Adipose tissue (tissue), 3 donors: ENCODE measurements at regions not wholly inside any gene's neighbourhood (a gene's known extent, or its start where the extent isn't known, plus 50 kb on each side); places are given as distances from the start of the nearest gene placed in this dataset.

Source experiments
- H3K27ac ChIP-seq: one replicate; pipeline ENCODE4 v1.5.1; 2013; ENCODE audit warnings: low read depth, low read length
- WGBS, 3 donors: extraction: QIAGEN DNeasy Blood & Tissue Kit; methylation state at CpG; one replicate each; pipeline ENCODE4 v1.1.7; 2013; 5-methylcytosine and 5-hydroxymethylcytosine counted together
- donor health status: healthy with polysubstance abuse.
- donor health status: Bipolar disorder and iron deficiency.
- donor health status: healthy.

DNA sequence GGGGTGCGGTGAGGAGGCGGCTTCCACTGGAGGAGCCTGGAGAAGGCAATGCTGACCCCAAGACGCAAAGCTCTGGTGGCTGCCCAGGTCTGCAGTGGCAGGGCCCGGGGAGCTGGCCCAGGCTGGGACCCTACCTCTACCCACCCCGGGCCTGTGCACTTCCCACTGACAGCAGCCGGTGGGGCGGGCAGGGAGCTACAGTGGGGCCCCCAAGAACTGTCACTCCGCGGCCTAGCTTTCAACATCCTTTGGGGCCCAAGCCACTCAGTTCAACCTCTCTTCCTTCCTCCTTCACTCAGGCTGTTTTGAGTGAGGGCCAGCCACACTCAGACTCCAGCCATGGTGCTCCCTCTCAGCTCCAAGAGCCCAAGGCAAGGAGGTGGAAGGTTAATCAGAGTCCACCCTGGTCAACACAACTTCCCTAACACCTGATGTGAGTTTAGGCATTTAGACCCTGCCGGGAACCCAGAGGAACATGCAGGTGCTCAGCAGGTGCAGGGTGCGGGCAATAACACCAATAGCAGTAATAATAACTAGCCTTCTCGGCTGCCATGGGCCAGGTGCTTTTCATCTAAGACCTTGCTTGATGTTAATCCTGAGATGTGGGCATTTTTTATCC lies 93.6 kb downstream of the ZFP36L2 start:
- 58 to 93% (median 63%) methylated on average over 10 to 12 of the region's 12 CpGs for WGBS, 3 donors
- peak overlapping the region; percentile 6 for H3K27ac ChIP-seq

- 54 to 69% (median 59%) methylated on average over 10 to 12 of the region's 12 CpGs for WGBS, 3 donors
- H3K27ac ChIP-seq, result peak overlapping the region; percentile 14
These were observed 94.3 kb downstream of the ZFP36L2 start for GRCh38 chr2:43131890-43132682.

GRCh38 chr2:43131051-43131889 lies 95.1 kb downstream of the ZFP36L2 start:
- H3K27ac ChIP-seq, result peak overlapping the region; percentile 48
- WGBS, 3 donors, result 30 to 47% (median 32%) methylated on average over 18 of the region's 18 CpGs

GRCh38 chr2:43130548-43130875 lies 95.9 kb downstream of the ZFP36L2 start:
- peak overlapping the region; percentile 58 for H3K27ac ChIP-seq
- 85 to 94% (median 91%) methylated on average over 6 of the region's 6 CpGs for WGBS, 3 donors

- H3K27ac ChIP-seq, result peak overlapping the region; percentile 58
- 35 to 81% (median 43%) methylated on average over 14 of the region's 14 CpGs for WGBS, 3 donors
These were observed 96.5 kb downstream of the ZFP36L2 start for GRCh38 chr2:43129676-43130547.

- no peak overlapping the region for H3K27ac ChIP-seq
- WGBS, 3 donors, result 82 to 96% (median 89%) methylated on average over 5 of the region's 5 CpGs
These were observed 97.8 kb downstream of the ZFP36L2 start for GRCh38 chr2:43128559-43128955.

DNA sequence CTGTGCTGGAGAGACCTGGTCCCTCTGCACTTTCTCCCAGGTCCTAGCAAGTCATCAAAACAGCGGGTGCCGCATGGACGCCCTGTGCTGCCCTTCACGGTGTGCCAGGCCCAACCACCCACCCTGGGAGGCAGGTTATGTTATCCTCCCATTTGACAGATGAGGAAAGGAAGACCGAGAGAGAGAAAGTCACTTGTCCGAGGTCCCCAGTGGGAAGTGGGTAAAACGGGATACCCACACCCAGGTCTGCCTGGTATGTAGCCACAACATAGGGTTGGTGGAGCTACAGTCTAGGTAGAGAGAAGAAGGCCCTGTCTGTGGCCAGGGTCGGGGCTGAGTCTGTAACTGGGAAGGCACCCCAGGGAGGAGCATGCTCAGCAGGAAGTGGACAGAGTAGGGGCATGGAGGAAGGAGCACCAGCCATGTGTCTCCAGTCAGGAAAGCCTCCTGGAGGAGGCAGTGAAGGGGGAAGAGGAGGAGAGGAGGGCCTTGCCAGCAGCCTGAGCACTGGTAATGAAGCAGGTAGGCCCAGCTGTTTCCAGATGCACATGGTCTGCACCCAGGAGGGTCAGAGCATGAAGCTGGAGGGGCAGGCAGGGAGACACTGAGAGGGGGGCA lies 98.4 kb downstream of the ZFP36L2 start:
- WGBS, 3 donors, result 61 to 86% (median 72%) methylated on average over 8 of the region's 8 CpGs

GRCh38 chr2:43127208-43127940 lies 99.0 kb downstream of the ZFP36L2 start:
- H3K27ac ChIP-seq, result peak overlapping the region; percentile 20
- WGBS, 3 donors, result 60 to 78% (median 62%) methylated on average over 24 of the region's 24 CpGs

More for the DNA sequence above, 98.4 kb downstream of the ZFP36L2 start:
- H3K27ac ChIP-seq, result peak overlapping the region; percentile 20

GRCh38 chr2:43126817-43127207 lies 99.6 kb downstream of the ZFP36L2 start:
- no peak overlapping the region for H3K27ac ChIP-seq
- 90 to 96% (median 94%) methylated on average over 14 of the region's 14 CpGs for whole genome bisulfite sequencing, 3 donors

- H3K27ac ChIP-seq, result no peak overlapping the region
- 80 to 92% (median 84%) methylated on average over 12 of the region's 12 CpGs for WGBS, 3 donors
These were observed 101.1 kb downstream of the ZFP36L2 start for GRCh38 chr2:43125090-43125998.

- WGBS, 3 donors, result 80 to 92% (median 87%) methylated on average over 8 of the region's 8 CpGs
- no peak overlapping the region for H3K27ac ChIP-seq
These were observed 101.7 kb downstream of the ZFP36L2 start for GRCh38 chr2:43124687-43125057.

DNA sequence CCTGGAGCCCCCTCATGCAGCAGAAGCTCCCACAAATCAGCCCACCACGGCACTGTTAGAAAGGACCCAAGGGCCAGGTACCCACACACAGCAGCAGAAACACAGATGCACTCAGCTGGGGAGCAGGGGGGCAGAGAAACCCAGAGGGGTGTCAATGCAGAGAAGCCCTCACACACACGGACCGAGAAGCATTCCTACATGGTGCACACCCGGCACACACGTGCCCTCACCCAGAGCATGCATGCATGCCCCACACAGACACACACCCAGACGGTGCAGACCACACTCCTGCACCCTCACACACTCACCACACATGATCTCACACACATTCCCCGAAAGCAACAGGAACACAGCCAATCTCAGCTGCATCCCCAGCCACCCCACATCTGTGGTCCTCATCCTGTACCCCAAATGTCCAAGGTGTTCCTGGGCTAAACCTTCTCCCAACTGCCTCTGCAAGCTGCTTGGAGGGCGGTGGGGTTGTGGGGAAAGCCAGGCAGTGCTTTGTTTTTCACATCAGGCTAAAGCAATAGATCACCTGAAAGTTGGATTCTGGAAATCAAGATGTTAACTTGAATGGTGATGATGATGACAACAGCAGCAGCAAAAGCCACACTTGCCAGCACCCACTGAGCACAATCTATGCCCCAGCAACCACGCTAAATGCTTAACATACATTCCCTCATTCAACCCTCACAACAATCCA lies 102.3 kb downstream of the ZFP36L2 start:
- WGBS, 3 donors, result 69 to 81% (median 75%) methylated on average over 9 of the region's 9 CpGs
- H3K27ac ChIP-seq, result no peak overlapping the region

- H3K27ac ChIP-seq, result no peak overlapping the region
These were observed 102.9 kb downstream of the ZFP36L2 start for GRCh38 chr2:43123486-43123885.

GRCh38 chr2:43123028-43123427 lies 103.4 kb downstream of the ZFP36L2 start:
- 75 to 91% (median 79%) methylated on average over 4 of the region's 4 CpGs for WGBS, 3 donors

More at GRCh38 chr2:43123486-43123885, 102.9 kb downstream of the ZFP36L2 start:
- WGBS, 3 donors, result 63 to 71% (median 69%) methylated on average over 8 of the region's 8 CpGs

GRCh38 chr2:43121580-43122314 lies 104.7 kb downstream of the ZFP36L2 start:
- H3K27ac ChIP-seq, result no peak overlapping the region

More at GRCh38 chr2:43123028-43123427, 103.4 kb downstream of the ZFP36L2 start:
- no peak overlapping the region for H3K27ac ChIP-seq

More at GRCh38 chr2:43121580-43122314, 104.7 kb downstream of the ZFP36L2 start:
- WGBS, 3 donors, result 76 to 97% (median 82%) methylated on average over 4 of the region's 4 CpGs
